Heart left ventricle (tissue), 13 donors: ENCODE measurements at regions not wholly inside any gene's neighbourhood (a gene's known extent, or its start where the extent isn't known, plus 50 kb on each side); places are given as distances from the start of the nearest gene placed in this dataset.

Source experiments
- POLR2A ChIP-seq, 2 donors: fragments of 450-650 bp; IDR thresholded peaks; one replicate each; pipeline ENCODE4 v1.6.1; 2017; ENCODE audit warnings: antibody characterized with exemption in 2 of 2, mild to moderate bottlenecking in 2 of 2, moderate library complexity in 2 of 2
- TF ChIP-seq, protein P1 (sequence below), 12 donors: fragments of 200-600 bp; sonication (generic) in 4 of 12; IDR thresholded peaks; one replicate each; pipeline versions ENCODE4 v1.5.0 to v1.8.0; 2018 to 2022; ENCODE audit warnings: antibody characterized with exemption in 12 of 12, mild to moderate bottlenecking in 5 of 12
- donor health status: ischemic (EF 13 %, LVEDD 7.1; RV severe dilation, severe dysfunction).
- donor health status: DM: no; HTN: yes; CAD: no.
- donor health status: DM: no; HTN: no; CAD: no.
- donor health status: ischemic (EF 25% LVEDD 6.9; RV normal size, moderate dysfunction).
- donor health status: ischemic (EF 25% LVEDD 5.7; RV mildly dilated, moderate dysfunction).
- donor health status: ischemic (EF 35%, LVEDD 5.7; RV mildly dilated, moderate dysfunction).
- donor health status: nonischemic (EF 11% LVEDD 7.7; RV severe dilation, severe dysfunction).
- donor health status: DM: yes; HTN: yes; CAD: no.
- donor health status: PGD.
- donor health status: ischemic (EF 29% LVEDD 5.4; RV normal size, mild dysfunction).
- donor health status: nonischemic (EF 23%, LVEDD 6.1; RV moderate dilation, normal function).

GRCh38 chr7:63023182-63023787 lies 975.4 kb upstream of the ZNF722 start:
- TF ChIP-seq, protein P1, sequence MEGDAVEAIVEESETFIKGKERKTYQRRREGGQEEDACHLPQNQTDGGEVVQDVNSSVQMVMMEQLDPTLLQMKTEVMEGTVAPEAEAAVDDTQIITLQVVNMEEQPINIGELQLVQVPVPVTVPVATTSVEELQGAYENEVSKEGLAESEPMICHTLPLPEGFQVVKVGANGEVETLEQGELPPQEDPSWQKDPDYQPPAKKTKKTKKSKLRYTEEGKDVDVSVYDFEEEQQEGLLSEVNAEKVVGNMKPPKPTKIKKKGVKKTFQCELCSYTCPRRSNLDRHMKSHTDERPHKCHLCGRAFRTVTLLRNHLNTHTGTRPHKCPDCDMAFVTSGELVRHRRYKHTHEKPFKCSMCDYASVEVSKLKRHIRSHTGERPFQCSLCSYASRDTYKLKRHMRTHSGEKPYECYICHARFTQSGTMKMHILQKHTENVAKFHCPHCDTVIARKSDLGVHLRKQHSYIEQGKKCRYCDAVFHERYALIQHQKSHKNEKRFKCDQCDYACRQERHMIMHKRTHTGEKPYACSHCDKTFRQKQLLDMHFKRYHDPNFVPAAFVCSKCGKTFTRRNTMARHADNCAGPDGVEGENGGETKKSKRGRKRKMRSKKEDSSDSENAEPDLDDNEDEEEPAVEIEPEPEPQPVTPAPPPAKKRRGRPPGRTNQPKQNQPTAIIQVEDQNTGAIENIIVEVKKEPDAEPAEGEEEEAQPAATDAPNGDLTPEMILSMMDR (IDR thresholded peaks at IDR 0.05) = no peak
- no peak for TF ChIP-seq POLR2A (IDR thresholded peaks at IDR 0.05)
